ENCODE measurements at regions not wholly inside any gene's neighbourhood (a gene's known extent, or its start where the extent isn't known, plus 50 kb on each side); places are given as distances from the start of the nearest gene placed in this dataset.

- Histone ChIP-seq H3K4me2 (ENCODE audit: control insufficient read depth, extremely low read depth, insufficient read depth, low read depth, low read length) (peak overlapping the region; percentile 98), H3K4me1 (ENCODE audit: control insufficient read depth, extremely low read depth, insufficient read depth, low read length) (peaks cover 42% of the 10 kb centered on the region)
- dilution Hi-C loops (cut with MboI; ENCODE audit: extremely low pct_ligation_motif_present, low sequenced_read_pairs) = no loop called here
These were observed 75.1 kb upstream of the VGLL4 start for GRCh38 chr3:11718637-11719405.

GRCh38 chr3:11717768-11718636 lies 74.3 kb upstream of the VGLL4 start:
- Histone ChIP-seq H3K9ac (ENCODE audit: control insufficient read depth, extremely low read depth, insufficient read depth, low read length) (peak overlapping the region; percentile 89), H3K27ac (ENCODE audit: control insufficient read depth, insufficient read depth, low read length) (peak overlapping the region; percentile 89), H3K27me3 (ENCODE audit: control insufficient read depth, extremely low read depth, insufficient read depth, low read length) (no peaks in the 10 kb centered on the region), H3K4me2 (ENCODE audit: control insufficient read depth, extremely low read depth, insufficient read depth, low read depth, low read length) (peak overlapping the region; percentile 98), H2AFZ (ENCODE audit: control insufficient read depth, low read length) (no peak overlapping the region), H3K4me1 (ENCODE audit: control insufficient read depth, extremely low read depth, insufficient read depth, low read length) (peaks cover 48% of the 10 kb centered on the region), H3K36me3 (ENCODE audit: control insufficient read depth in 2 of 2, extremely low read depth in 1 of 2, insufficient read depth in 2 of 2, low read length in 2 of 2) (no peaks in the 10 kb centered on the region), H3K9me3 (ENCODE audit: control insufficient read depth, low read depth, low read length) (no peaks in the 10 kb centered on the region), H3K79me2 (ENCODE audit: control insufficient read depth, insufficient read depth, low read length) (peaks cover 59% of the 10 kb centered on the region), H4K20me1 (ENCODE audit: control insufficient read depth, extremely low read depth, insufficient read depth, low read length) (peaks cover 2% of the 10 kb centered on the region), H3K4me3 (ENCODE audit: control insufficient read depth in 2 of 3, extremely low read depth in 1 of 3, insufficient read depth in 2 of 3, low read depth in 1 of 3, low read length in 3 of 3) (peak overlapping the region; percentile 79 to 89 (median 88)), H3K9me1 (ENCODE audit: control insufficient read depth, extremely low read depth, insufficient read depth, low read length) (peaks cover 4% of the 10 kb centered on the region)
- no peak for DNase-seq (ENCODE audit: low read depth, low spot score)
- no peak for TF ChIP-seq EZH2 (IDR thresholded peaks at IDR 0.05; ENCODE audit: low read length)
- FAIRE-seq = peak; percentile 20
- dilution Hi-C loops (cut with MboI; ENCODE audit: extremely low pct_ligation_motif_present, low sequenced_read_pairs) = no loop called here

More at GRCh38 chr3:11718637-11719405, 75.1 kb upstream of the VGLL4 start:
- H2AFZ ChIP-seq (ENCODE audit: control insufficient read depth, low read length) = peak overlapping the region; percentile 47
- no peak for DNase-seq (ENCODE audit: low read depth, low spot score)
- H3K9ac ChIP-seq (ENCODE audit: control insufficient read depth, extremely low read depth, insufficient read depth, low read length) = peak overlapping the region; percentile 89
- peaks cover 55% of the 10 kb centered on the region for H3K79me2 ChIP-seq (ENCODE audit: control insufficient read depth, insufficient read depth, low read length)
- H3K36me3 ChIP-seq (ENCODE audit: control insufficient read depth in 2 of 2, extremely low read depth in 1 of 2, insufficient read depth in 2 of 2, low read length in 2 of 2) = no peaks in the 10 kb centered on the region
- TF ChIP-seq EZH2 (IDR thresholded peaks at IDR 0.05; ENCODE audit: low read length) (no peak), CTCF (optimal IDR thresholded peaks at IDR 0.05 in 1 of 3, IDR thresholded peaks at IDR 0.05 in 1 of 3, conservative IDR thresholded peaks at IDR 0.05 in 1 of 3; ENCODE audit: extremely low read depth in 1 of 3, insufficient read depth in 2 of 3, low read length in 3 of 3) (no peak)
- H3K27ac ChIP-seq (ENCODE audit: control insufficient read depth, insufficient read depth, low read length) = peak overlapping the region; percentile 89
- FAIRE-seq = no peak
- H3K27me3 ChIP-seq (ENCODE audit: control insufficient read depth, extremely low read depth, insufficient read depth, low read length) = no peaks in the 10 kb centered on the region
- H3K9me3 ChIP-seq (ENCODE audit: control insufficient read depth, low read depth, low read length) = no peaks in the 10 kb centered on the region
- peak overlapping the region; percentile 79 to 89 (median 88) for H3K4me3 ChIP-seq (ENCODE audit: control insufficient read depth in 2 of 3, extremely low read depth in 1 of 3, insufficient read depth in 2 of 3, low read depth in 1 of 3, low read length in 3 of 3)
- H4K20me1 ChIP-seq (ENCODE audit: control insufficient read depth, extremely low read depth, insufficient read depth, low read length) = peaks cover 2% of the 10 kb centered on the region
- H3K9me1 ChIP-seq (ENCODE audit: control insufficient read depth, extremely low read depth, insufficient read depth, low read length) = peaks cover under 1% of the 10 kb centered on the region

Data from keratinocyte (primary cell).